SK-N-SH (cell line): ENCODE measurements at regions not wholly inside any gene's neighbourhood (a gene's known extent, or its start where the extent isn't known, plus 50 kb on each side); places are given as distances from the start of the nearest gene placed in this dataset.
A peak's percentile ranks its signal among the peaks of the same experiment; 100 is the strongest.

Source experiments
- CTCF ChIA-PET: fragments of 300-600, 350-600 bp; formaldehyde crosslinking; extraction: SDS; loops from one replicate; lab custom pipeline; 2021; lab: Yijun Ruan, JAX
- POLR2A ChIA-PET: fragments of 350-600 bp; sonication (Branson Sonifier 250); formaldehyde crosslinking; extraction: SDS; loops from one replicate; lab custom pipeline; 2020; ENCODE audit warnings: antibody characterized with exemption, inconsistent platforms; lab: Yijun Ruan, JAX
- DNase-seq: peaks from one replicate; pipeline ENCODE4 v3.0.0; 2012
- H2AFZ ChIP-seq: fragments of 200-600 bp; sonication (generic); 2 replicates; pipeline ENCODE4 v1.8.1; 2016; ENCODE audit warnings: antibody characterized with exemption, mild to moderate bottlenecking, low read depth
- H3F3A ChIP-seq: fragments of 200-600 bp; sonication (generic); replicated peaks from 2 replicates; pipeline ENCODE3; 2016; ENCODE audit warnings: antibody characterized with exemption, mild to moderate bottlenecking; ENCODE audit not compliant: insufficient read depth
- H3K27ac ChIP-seq, 2 experiments: fragments of 200-500 bp in 1 of 2; fragments of 200-600 bp in 1 of 2; sonication (Bioruptor generic) in 1 of 2; sonication (generic), shearing (Covaris generic) in 1 of 2; 2 replicates each; pipeline versions ENCODE4 v1.5.1 to v1.6.1; 2014 to 2016; ENCODE audit warnings: low read depth in 2 of 2, inconsistent platforms in 1 of 2, low read length in 1 of 2, mild to moderate bottlenecking in 1 of 2, mixed read lengths in 1 of 2
- H3K27me3 ChIP-seq: fragments of 200-600 bp; sonication (generic), shearing (Covaris generic); 2 replicates; pipeline ENCODE4 v1.6.1; 2016; ENCODE audit warnings: mixed run types; ENCODE audit not compliant: insufficient read depth
- H3K36me3 ChIP-seq, 2 experiments: fragments of 200-500 bp in 1 of 2; fragments of 200-600 bp in 1 of 2; sonication (Bioruptor generic) in 1 of 2; sonication (generic) in 1 of 2; replicated peaks in 1 of 2; 2 replicates each; pipeline versions ENCODE3 to v1.5.1; 2014 to 2016; ENCODE audit warnings: low read length in 1 of 2, mild to moderate bottlenecking in 1 of 2; ENCODE audit not compliant: insufficient read depth in 2 of 2, control insufficient read depth in 1 of 2
- H3K4me1 ChIP-seq, 2 experiments: fragments of 200-500 bp in 1 of 2; fragments of 200-600 bp in 1 of 2; sonication (Bioruptor generic) in 1 of 2; sonication (generic), shearing (Covaris generic) in 1 of 2; 2 replicates each; pipeline versions ENCODE4 v1.5.1 to v1.6.1; 2014 to 2016; ENCODE audit warnings: low read depth in 1 of 2, low read length in 1 of 2, mixed run types in 1 of 2; ENCODE audit not compliant: insufficient read depth in 2 of 2, control insufficient read depth in 1 of 2
- H3K4me2 ChIP-seq: fragments of 200-600 bp; sonication (generic), shearing (Covaris generic); 2 replicates; pipeline ENCODE4 v1.6.1; 2017; ENCODE audit warnings: mixed run types
- H3K4me3 ChIP-seq, 2 experiments: fragments of 200-500 bp in 1 of 2; fragments of 200-600 bp in 1 of 2; sonication (Bioruptor generic) in 1 of 2; sonication (generic), shearing (Covaris generic) in 1 of 2; 2 replicates each; pipeline versions ENCODE4 v1.5.1 to v1.8.1; 2014 to 2016; ENCODE audit warnings: low read depth in 2 of 2, inconsistent platforms in 1 of 2, low read length in 1 of 2, mild to moderate bottlenecking in 1 of 2, mixed read lengths in 1 of 2, moderate library complexity in 1 of 2
- H3K79me2 ChIP-seq: fragments of 200-600 bp; sonication (generic); 2 replicates; pipeline ENCODE4 v1.8.1; 2017; ENCODE audit warnings: mild to moderate bottlenecking; ENCODE audit not compliant: insufficient read depth
- H3K9ac ChIP-seq: fragments of 200-600 bp; sonication (generic); 2 replicates; pipeline ENCODE4 v1.6.1; 2017; ENCODE audit warnings: mixed run types
- H3K9me2 ChIP-seq: fragments of 200-600 bp; sonication (generic); 2 replicates; pipeline ENCODE4 v1.6.1; 2017; ENCODE audit warnings: mixed run types
- H3K9me3 ChIP-seq: fragments of 200-600 bp; sonication (generic); 2 replicates; pipeline ENCODE4 v1.6.1; 2017; ENCODE audit warnings: mixed run types, mild to moderate bottlenecking, moderate library complexity
- H4K20me1 ChIP-seq: fragments of 200-600 bp; sonication (generic); 2 replicates; pipeline ENCODE4 v1.6.1; 2017; ENCODE audit warnings: mild to moderate bottlenecking, mixed run types; ENCODE audit not compliant: insufficient read depth
- CTCF ChIP-seq: fragments of 200-600 bp; sonication (generic); IDR thresholded peaks from 2 replicates; pipeline ENCODE4 v1.6.1; 2017; ENCODE audit warnings: antibody characterized with exemption, mild to moderate bottlenecking, moderate library complexity
- FOSL2 ChIP-seq: IDR thresholded peaks from 2 replicates; pipeline ENCODE4 v1.4.0; 2012; ENCODE audit warnings: low read depth, mild to moderate bottlenecking, moderate library complexity, borderline replicate concordance
- GATA2 ChIP-seq: sonication (generic); formaldehyde crosslinking; IDR thresholded peaks from 2 replicates; pipeline ENCODE4 v1.5.0; 2020; ENCODE audit warnings: mild to moderate bottlenecking, missing genetic modification reagents
- NFIC ChIP-seq: IDR thresholded peaks from 2 replicates; pipeline ENCODE4 v1.4.0; 2012; ENCODE audit warnings: borderline replicate concordance
- NRF1 ChIP-seq: IDR thresholded peaks from 2 replicates; pipeline ENCODE4 v1.6.1; 2012; ENCODE audit warnings: low read depth, mild to moderate bottlenecking, low read length
- POLR2AphosphoS5 ChIP-seq: IDR thresholded peaks from 2 replicates; pipeline ENCODE4 v1.6.1; 2012; ENCODE audit warnings: low read depth, low read length
- RAD21 ChIP-seq: IDR thresholded peaks from 2 replicates; pipeline ENCODE4 v1.6.1; 2012; ENCODE audit warnings: mild to moderate bottlenecking, low read length
- RFX5 ChIP-seq: IDR thresholded peaks from 2 replicates; pipeline ENCODE4 v1.6.1; 2012; ENCODE audit warnings: mild to moderate bottlenecking, improper control_type of control experiment, low read length
- SIN3A ChIP-seq: IDR thresholded peaks from 2 replicates; pipeline ENCODE4 v1.6.1; 2012; ENCODE audit warnings: low read depth, mild to moderate bottlenecking, low read length, moderate library complexity, borderline replicate concordance
- SMC3 ChIP-seq: IDR thresholded peaks from 2 replicates; pipeline ENCODE4 v1.6.1; 2012; ENCODE audit warnings: low read depth, low read length, improper control_type of control experiment
- TAF1 ChIP-seq: IDR thresholded peaks from 2 replicates; pipeline ENCODE4 v1.6.1; 2012; ENCODE audit warnings: low read depth, mild to moderate bottlenecking, low read length, moderate library complexity, borderline replicate concordance
- WGBS: methylation state at CpG from one replicate; pipeline ENCODE4 v1.1.6; 2017; ENCODE audit warnings: low lambda C conversion rate; 5-methylcytosine and 5-hydroxymethylcytosine counted together
- TF ChIP-seq, protein P1 (sequence below): IDR thresholded peaks from 2 replicates; pipeline ENCODE4 v1.4.0; 2012; ENCODE audit warnings: low read depth, borderline replicate concordance

DNA sequence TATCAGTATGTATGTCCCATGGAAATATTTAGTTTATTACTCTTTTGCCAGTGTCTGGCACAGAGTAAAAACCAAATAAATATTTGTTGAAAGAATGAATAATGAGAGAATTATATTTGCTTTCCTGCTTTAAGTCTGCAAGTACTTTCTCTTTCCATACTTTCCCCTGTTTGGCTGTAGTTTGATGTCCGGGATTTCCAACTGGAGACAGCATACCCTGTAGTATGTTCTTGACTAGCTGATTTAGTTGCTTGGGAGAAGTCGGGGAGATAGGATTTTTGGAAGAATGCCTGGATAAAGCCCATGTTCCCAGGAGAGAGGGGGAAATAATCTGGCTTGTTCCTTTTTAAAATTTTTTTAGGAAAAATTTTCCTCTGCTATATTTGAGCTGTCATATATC, 516.1 kb downstream of the CCSER2 start:
- Histone ChIP-seq H3K4me1 (peaks cover 0 to 9% of the 10 kb centered on the region in 2 experiments; a peak in 1 of 4 replicates), H4K20me1 (no peaks in the 10 kb centered on the region), H3K79me2 (no peaks in the 10 kb centered on the region), H2AFZ (no peak overlapping the region), H3K27ac (no peak overlapping the region), H3F3A (no peaks in the 10 kb centered on the region), H3K27me3 (no peaks in the 10 kb centered on the region), H3K9ac (no peak overlapping the region), H3K4me2 (no peak overlapping the region), H3K4me3 (no peak overlapping the region), H3K9me2 (no peaks in the 10 kb centered on the region), H3K9me3 (no peaks in the 10 kb centered on the region), H3K36me3 (no peaks in the 10 kb centered on the region)
- WGBS = 16% methylated on average over 2 of the region's 2 CpGs
- no peak for DNase-seq
- TF ChIP-seq SIN3A (no peak), SMC3 (no peak), NFIC (no peak)
- ChIA-PET CTCF (no interaction called here), POLR2A (interaction anchor here (0.7 kb wide), 1 partner anchor 32 kb away, joined by 3 read pairs; no protein-coding TSS in a partner anchor)

DNA sequence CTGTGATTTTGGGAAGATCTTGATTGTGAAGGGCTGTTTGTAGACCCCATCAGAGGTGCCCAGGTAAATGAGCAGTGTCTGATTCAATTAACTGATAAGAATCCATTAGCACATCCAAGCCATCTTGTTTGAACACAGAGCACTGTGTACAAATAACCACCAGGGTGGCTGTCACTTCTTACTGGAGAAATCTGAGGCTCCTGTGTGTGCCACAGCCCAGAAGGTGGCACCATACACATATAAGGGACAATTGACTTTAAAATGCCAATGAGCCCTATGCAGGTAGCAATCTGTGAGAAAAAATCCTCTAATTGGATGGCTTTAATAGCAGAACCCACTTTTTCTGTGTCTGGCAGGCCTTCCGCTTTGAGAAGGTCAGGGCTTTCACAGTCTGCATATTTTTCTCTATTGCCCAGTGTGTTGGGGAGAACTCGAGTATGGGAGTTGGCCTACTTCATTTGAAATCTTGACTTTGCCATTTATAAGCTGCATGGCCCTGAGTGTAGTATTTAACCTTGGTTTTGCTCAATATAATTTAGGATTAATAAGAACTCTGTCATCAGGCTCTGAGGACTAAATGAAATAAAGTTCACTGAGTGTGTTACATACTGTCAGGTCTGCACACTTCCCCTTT, 517.4 kb downstream of the CCSER2 start:
- Histone ChIP-seq H3K9me3 (no peaks in the 10 kb centered on the region), H3K4me2 (no peak overlapping the region), H3F3A (no peaks in the 10 kb centered on the region), H3K9ac (no peak overlapping the region), H3K4me1 (peaks cover 0 to 9% of the 10 kb centered on the region in 2 experiments; a peak in 1 of 4 replicates), H3K27ac (no peak overlapping the region), H2AFZ (no peak overlapping the region), H3K79me2 (no peaks in the 10 kb centered on the region), H3K4me3 (no peak overlapping the region), H3K27me3 (no peaks in the 10 kb centered on the region), H4K20me1 (no peaks in the 10 kb centered on the region), H3K9me2 (no peaks in the 10 kb centered on the region), H3K36me3 (no peaks in the 10 kb centered on the region)
- TF ChIP-seq POLR2AphosphoS5 = no peak
- peak; percentile 46; the same call in 1 of the 2 replicates for TF ChIP-seq SMC3
- no peak for TF ChIP-seq NFIC
- no peak for TF ChIP-seq FOSL2
- TF ChIP-seq NRF1 = no peak
- no peak for TF ChIP-seq SIN3A
- no peak for TF ChIP-seq RFX5
- TF ChIP-seq TAF1 = no peak
- peak; percentile 77 for TF ChIP-seq RAD21
- peak; percentile 33; the same call in 1 of the 2 replicates for TF ChIP-seq GATA2
- TF ChIP-seq CTCF = no peak
- TF ChIP-seq, protein P1, sequence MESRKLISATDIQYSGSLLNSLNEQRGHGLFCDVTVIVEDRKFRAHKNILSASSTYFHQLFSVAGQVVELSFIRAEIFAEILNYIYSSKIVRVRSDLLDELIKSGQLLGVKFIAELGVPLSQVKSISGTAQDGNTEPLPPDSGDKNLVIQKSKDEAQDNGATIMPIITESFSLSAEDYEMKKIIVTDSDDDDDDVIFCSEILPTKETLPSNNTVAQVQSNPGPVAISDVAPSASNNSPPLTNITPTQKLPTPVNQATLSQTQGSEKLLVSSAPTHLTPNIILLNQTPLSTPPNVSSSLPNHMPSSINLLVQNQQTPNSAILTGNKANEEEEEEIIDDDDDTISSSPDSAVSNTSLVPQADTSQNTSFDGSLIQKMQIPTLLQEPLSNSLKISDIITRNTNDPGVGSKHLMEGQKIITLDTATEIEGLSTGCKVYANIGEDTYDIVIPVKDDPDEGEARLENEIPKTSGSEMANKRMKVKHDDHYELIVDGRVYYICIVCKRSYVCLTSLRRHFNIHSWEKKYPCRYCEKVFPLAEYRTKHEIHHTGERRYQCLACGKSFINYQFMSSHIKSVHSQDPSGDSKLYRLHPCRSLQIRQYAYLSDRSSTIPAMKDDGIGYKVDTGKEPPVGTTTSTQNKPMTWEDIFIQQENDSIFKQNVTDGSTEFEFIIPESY = no peak
- ChIA-PET CTCF (interaction anchor here (0.8 to 2.9 kb wide), 9 partner anchors 17 to 748 kb away, joined by 3 to 8 read pairs (median 3); no protein-coding TSS in a partner anchor), POLR2A (no interaction called here)
- WGBS = 26% methylated on average over 2 of the region's 2 CpGs
- DNase-seq = peak; percentile 50
